Natural killer cell (primary cell): ENCODE measurements at regions not wholly inside any gene's neighbourhood (a gene's known extent, or its start where the extent isn't known, plus 50 kb on each side); places are given as distances from the start of the nearest gene placed in this dataset.

Experiments
- ATAC-seq, 3 donors: fragments of 150-1000 bp in 2 of 3; fragments of 200-7000 bp in 1 of 3; cut with Tn5 transposase; 1 replicate in 1 of 3; 2 replicates in 2 of 3; pipeline ENCODE4 v1.10.0; 2021; ENCODE audit warnings: mild to moderate bottlenecking in 2 of 3, moderate library complexity in 2 of 3
- DNase-seq, 2 donors: peaks; one replicate each; pipeline versions ENCODE4 v3.0.0 to v3.0.0-alpha.2; 2013 to 2021; ENCODE audit warnings: mixed read lengths in 1 of 2
- H3K27ac ChIP-seq: one replicate; pipeline ENCODE4 v1.5.1; 2013; ENCODE audit warnings: mild to moderate bottlenecking, low read length
- H3K27me3 ChIP-seq: one replicate; pipeline ENCODE4 v1.6.1; 2013; ENCODE audit warnings: low read length; ENCODE audit not compliant: control insufficient read depth, insufficient read depth
- H3K36me3 ChIP-seq: one replicate; pipeline ENCODE4 v1.6.1; 2013; ENCODE audit warnings: low read length; ENCODE audit not compliant: control insufficient read depth, insufficient read depth
- H3K4me1 ChIP-seq: one replicate; pipeline ENCODE4 v1.6.1; 2013; ENCODE audit warnings: low read length; ENCODE audit not compliant: control insufficient read depth, insufficient read depth
- H3K4me3 ChIP-seq: one replicate; pipeline ENCODE4 v1.5.1; 2013; ENCODE audit warnings: low read length
- H3K9me3 ChIP-seq: one replicate; pipeline ENCODE4 v1.6.1; 2013; ENCODE audit warnings: low read length; ENCODE audit not compliant: control insufficient read depth, insufficient read depth
- H3K27ac Mint-ChIP-seq, 2 donors: one replicate each; pipeline ENCODE4 v1.8.0; 2022; ENCODE audit warnings: mild to moderate bottlenecking in 2 of 2, mixed read lengths in 2 of 2, moderate library complexity in 1 of 2
- H3K27me3 Mint-ChIP-seq, 2 donors: one replicate each; pipeline ENCODE4 v1.8.0; 2022; ENCODE audit warnings: low read depth in 2 of 2, mixed read lengths in 2 of 2
- H3K36me3 Mint-ChIP-seq: one replicate; pipeline ENCODE4 v1.8.0; 2022; ENCODE audit warnings: mixed read lengths
- H3K4me1 Mint-ChIP-seq, 2 donors: one replicate each; pipeline ENCODE4 v1.8.0; 2022; ENCODE audit warnings: mixed read lengths in 2 of 2
- H3K4me3 Mint-ChIP-seq: one replicate; pipeline ENCODE4 v1.8.0; 2022; ENCODE audit warnings: mild to moderate bottlenecking, moderate library complexity, mixed read lengths
- H3K9me3 Mint-ChIP-seq, 2 donors: one replicate each; pipeline ENCODE4 v1.8.0; 2022; ENCODE audit warnings: mixed read lengths in 2 of 2
- WGBS: methylation state at CpG from one replicate; pipeline ENCODE4 v1.1.7; 2013; ENCODE audit warnings: missing lambda C conversion rate; ENCODE audit not compliant: insufficient coverage; 5-methylcytosine and 5-hydroxymethylcytosine counted together
- intact Hi-C: fragments of 100-400 bp; cut with micrococcal nuclease; formaldehyde crosslinking; loops from one replicate; pipeline ENCODE4 v1.14.2; 2022
- TF ChIP-seq, protein P1 (sequence below): fragments of 200-600 bp; IDR thresholded peaks from one replicate; pipeline ENCODE4 v1.8.0; 2022; ENCODE audit warnings: antibody characterized with exemption

GRCh38 chr11:80955588-80955987 is 1514.8 kb upstream of the TENM4 start:
- no peaks in the 10 kb centered on the region for H3K27me3 Mint-ChIP-seq
- H3K27ac Mint-ChIP-seq, result no peak overlapping the region
- peaks cover 3% of the 10 kb centered on the region for H3K36me3 Mint-ChIP-seq
- Histone ChIP-seq H3K36me3 (no peaks in the 10 kb centered on the region), H3K9me3 (no peaks in the 10 kb centered on the region), H3K4me1 (no peaks in the 10 kb centered on the region), H3K27ac (no peak overlapping the region), H3K4me3 (no peak overlapping the region), H3K27me3 (no peaks in the 10 kb centered on the region)
- DNase-seq (no peak), ATAC-seq (no peak)
- WGBS, result 92% methylated on average over 7 of the region's 7 CpGs
- TF ChIP-seq, protein P1, sequence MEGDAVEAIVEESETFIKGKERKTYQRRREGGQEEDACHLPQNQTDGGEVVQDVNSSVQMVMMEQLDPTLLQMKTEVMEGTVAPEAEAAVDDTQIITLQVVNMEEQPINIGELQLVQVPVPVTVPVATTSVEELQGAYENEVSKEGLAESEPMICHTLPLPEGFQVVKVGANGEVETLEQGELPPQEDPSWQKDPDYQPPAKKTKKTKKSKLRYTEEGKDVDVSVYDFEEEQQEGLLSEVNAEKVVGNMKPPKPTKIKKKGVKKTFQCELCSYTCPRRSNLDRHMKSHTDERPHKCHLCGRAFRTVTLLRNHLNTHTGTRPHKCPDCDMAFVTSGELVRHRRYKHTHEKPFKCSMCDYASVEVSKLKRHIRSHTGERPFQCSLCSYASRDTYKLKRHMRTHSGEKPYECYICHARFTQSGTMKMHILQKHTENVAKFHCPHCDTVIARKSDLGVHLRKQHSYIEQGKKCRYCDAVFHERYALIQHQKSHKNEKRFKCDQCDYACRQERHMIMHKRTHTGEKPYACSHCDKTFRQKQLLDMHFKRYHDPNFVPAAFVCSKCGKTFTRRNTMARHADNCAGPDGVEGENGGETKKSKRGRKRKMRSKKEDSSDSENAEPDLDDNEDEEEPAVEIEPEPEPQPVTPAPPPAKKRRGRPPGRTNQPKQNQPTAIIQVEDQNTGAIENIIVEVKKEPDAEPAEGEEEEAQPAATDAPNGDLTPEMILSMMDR, result no peak
- no peaks in the 10 kb centered on the region for H3K4me1 Mint-ChIP-seq
- intact Hi-C loops, result no loop called here
- H3K4me3 Mint-ChIP-seq, result no peak overlapping the region
- H3K9me3 Mint-ChIP-seq, result peaks cover 16 to 21% of the 10 kb centered on the region in 2 donors

GRCh38 chr11:80948781-80949180 is 1508.0 kb upstream of the TENM4 start:
- DNase-seq, result no peak
- WGBS, result 100% methylated on average over 2 of the region's 2 CpGs
- H3K9me3 Mint-ChIP-seq, result peaks cover 18 to 35% of the 10 kb centered on the region in 2 donors

GRCh38 chr11:80944758-80945157 is 1503.9 kb upstream of the TENM4 start:
- Histone ChIP-seq H3K4me3 (no peak overlapping the region), H3K27me3 (no peaks in the 10 kb centered on the region), H3K27ac (no peak overlapping the region), H3K4me1 (no peaks in the 10 kb centered on the region), H3K9me3 (peaks cover 8% of the 10 kb centered on the region), H3K36me3 (no peaks in the 10 kb centered on the region)
- TF ChIP-seq, protein P1, result no peak
- Mint-ChIP-seq H3K27me3 (no peaks in the 10 kb centered on the region), H3K4me3 (no peak overlapping the region), H3K27ac (no peak overlapping the region), H3K36me3 (no peaks in the 10 kb centered on the region), H3K4me1 (no peaks in the 10 kb centered on the region), H3K9me3 (peaks cover 9 to 30% of the 10 kb centered on the region in 2 donors)
- DNase-seq (no peak), ATAC-seq (no peak)
- intact Hi-C loops, result no loop called here
- WGBS, result 68% methylated on average over 1 of the region's 1 CpG

More at GRCh38 chr11:80948781-80949180, 1508.0 kb upstream of the TENM4 start:
- Mint-ChIP-seq H3K27me3 (no peaks in the 10 kb centered on the region), H3K27ac (no peak overlapping the region), H3K36me3 (peaks cover 7% of the 10 kb centered on the region), H3K4me3 (no peak overlapping the region), H3K4me1 (no peaks in the 10 kb centered on the region)
- intact Hi-C loops, result no loop called here
- Histone ChIP-seq H3K36me3 (no peaks in the 10 kb centered on the region), H3K27me3 (no peaks in the 10 kb centered on the region), H3K9me3 (peaks cover 8% of the 10 kb centered on the region), H3K4me3 (no peak overlapping the region), H3K27ac (no peak overlapping the region), H3K4me1 (no peaks in the 10 kb centered on the region)
- TF ChIP-seq, protein P1, result no peak
- no peak for ATAC-seq

GRCh38 chr11:80943226-80943625 is 1502.4 kb upstream of the TENM4 start:
- Histone ChIP-seq H3K4me1 (no peaks in the 10 kb centered on the region), H3K27me3 (no peaks in the 10 kb centered on the region), H3K36me3 (no peaks in the 10 kb centered on the region), H3K27ac (no peak overlapping the region), H3K9me3 (peaks cover 3% of the 10 kb centered on the region), H3K4me3 (no peak overlapping the region)
- Mint-ChIP-seq H3K27ac (no peak overlapping the region), H3K9me3 (peaks cover 6 to 25% of the 10 kb centered on the region in 2 donors), H3K36me3 (no peaks in the 10 kb centered on the region), H3K27me3 (no peaks in the 10 kb centered on the region), H3K4me3 (no peak overlapping the region), H3K4me1 (no peaks in the 10 kb centered on the region)
- DNase-seq, result no peak
- ATAC-seq, result no peak
- TF ChIP-seq, protein P1, result no peak
- intact Hi-C loops, result no loop called here
